ENCODE measurements at regions not wholly inside any gene's neighbourhood (a gene's known extent, or its start where the extent isn't known, plus 50 kb on each side); places are given as distances from the start of the nearest gene placed in this dataset.

DNA sequence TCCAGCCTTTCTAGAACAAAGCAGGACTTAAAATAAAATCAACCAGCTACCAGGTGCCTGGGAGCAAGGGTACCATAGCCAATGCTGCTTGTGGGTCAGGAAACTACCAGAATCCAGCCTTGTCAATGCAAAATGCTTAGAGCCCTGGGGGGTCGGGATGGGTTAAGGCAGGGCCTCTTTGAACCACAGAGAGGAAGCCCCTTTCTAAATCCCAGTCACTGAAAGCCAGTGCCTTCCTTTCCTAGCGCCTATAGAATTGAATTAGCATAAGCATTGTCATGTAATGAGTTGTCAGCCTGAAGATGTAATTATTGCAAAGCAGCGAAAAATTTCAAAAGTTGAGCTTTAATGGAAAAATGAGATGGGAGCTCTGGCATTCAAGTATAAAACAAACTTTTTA lies 176.6 kb upstream of the DAB1 start:
- no peak for TF ChIP-seq ZBTB1 (CRISPR knock-in tag; IDR thresholded peaks at IDR 0.05; ENCODE audit: borderline replicate concordance, low read depth)
- TF ChIP-seq, protein P1, sequence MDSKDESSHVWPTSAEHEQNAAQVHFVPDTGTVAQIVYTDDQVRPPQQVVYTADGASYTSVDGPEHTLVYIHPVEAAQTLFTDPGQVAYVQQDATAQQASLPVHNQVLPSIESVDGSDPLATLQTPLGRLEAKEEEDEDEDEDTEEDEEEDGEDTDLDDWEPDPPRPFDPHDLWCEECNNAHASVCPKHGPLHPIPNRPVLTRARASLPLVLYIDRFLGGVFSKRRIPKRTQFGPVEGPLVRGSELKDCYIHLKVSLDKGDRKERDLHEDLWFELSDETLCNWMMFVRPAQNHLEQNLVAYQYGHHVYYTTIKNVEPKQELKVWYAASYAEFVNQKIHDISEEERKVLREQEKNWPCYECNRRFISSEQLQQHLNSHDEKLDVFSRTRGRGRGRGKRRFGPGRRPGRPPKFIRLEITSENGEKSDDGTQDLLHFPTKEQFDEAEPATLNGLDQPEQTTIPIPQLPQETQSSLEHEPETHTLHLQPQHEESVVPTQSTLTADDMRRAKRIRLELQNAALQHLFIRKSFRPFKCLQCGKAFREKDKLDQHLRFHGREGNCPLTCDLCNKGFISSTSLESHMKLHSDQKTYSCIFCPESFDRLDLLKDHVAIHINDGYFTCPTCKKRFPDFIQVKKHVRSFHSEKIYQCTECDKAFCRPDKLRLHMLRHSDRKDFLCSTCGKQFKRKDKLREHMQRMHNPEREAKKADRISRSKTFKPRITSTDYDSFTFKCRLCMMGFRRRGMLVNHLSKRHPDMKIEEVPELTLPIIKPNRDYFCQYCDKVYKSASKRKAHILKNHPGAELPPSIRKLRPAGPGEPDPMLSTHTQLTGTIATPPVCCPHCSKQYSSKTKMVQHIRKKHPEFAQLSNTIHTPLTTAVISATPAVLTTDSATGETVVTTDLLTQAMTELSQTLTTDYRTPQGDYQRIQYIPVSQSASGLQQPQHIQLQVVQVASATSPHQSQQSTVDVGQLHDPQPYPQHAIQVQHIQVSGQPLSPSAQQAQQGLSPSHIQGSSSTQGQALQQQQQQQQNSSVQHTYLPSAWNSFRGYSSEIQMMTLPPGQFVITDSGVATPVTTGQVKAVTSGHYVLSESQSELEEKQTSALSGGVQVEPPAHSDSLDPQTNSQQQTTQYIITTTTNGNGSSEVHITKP (IDR thresholded peaks at IDR 0.05; ENCODE audit: partially characterized antibody), result no peak
- TF ChIP-seq EP400 (IDR thresholded peaks at IDR 0.05), result no peak
- no peak for TF ChIP-seq YY1 (IDR thresholded peaks at IDR 0.05; ENCODE audit: borderline replicate concordance in 1 of 3, control insufficient read depth in 1 of 3, extremely low read depth in 1 of 3, insufficient read depth in 3 of 3, insufficient read length in 1 of 3, insufficient replicate concordance in 2 of 3, low read depth in 1 of 3, low read length in 2 of 3)
- TF ChIP-seq, protein P2, sequence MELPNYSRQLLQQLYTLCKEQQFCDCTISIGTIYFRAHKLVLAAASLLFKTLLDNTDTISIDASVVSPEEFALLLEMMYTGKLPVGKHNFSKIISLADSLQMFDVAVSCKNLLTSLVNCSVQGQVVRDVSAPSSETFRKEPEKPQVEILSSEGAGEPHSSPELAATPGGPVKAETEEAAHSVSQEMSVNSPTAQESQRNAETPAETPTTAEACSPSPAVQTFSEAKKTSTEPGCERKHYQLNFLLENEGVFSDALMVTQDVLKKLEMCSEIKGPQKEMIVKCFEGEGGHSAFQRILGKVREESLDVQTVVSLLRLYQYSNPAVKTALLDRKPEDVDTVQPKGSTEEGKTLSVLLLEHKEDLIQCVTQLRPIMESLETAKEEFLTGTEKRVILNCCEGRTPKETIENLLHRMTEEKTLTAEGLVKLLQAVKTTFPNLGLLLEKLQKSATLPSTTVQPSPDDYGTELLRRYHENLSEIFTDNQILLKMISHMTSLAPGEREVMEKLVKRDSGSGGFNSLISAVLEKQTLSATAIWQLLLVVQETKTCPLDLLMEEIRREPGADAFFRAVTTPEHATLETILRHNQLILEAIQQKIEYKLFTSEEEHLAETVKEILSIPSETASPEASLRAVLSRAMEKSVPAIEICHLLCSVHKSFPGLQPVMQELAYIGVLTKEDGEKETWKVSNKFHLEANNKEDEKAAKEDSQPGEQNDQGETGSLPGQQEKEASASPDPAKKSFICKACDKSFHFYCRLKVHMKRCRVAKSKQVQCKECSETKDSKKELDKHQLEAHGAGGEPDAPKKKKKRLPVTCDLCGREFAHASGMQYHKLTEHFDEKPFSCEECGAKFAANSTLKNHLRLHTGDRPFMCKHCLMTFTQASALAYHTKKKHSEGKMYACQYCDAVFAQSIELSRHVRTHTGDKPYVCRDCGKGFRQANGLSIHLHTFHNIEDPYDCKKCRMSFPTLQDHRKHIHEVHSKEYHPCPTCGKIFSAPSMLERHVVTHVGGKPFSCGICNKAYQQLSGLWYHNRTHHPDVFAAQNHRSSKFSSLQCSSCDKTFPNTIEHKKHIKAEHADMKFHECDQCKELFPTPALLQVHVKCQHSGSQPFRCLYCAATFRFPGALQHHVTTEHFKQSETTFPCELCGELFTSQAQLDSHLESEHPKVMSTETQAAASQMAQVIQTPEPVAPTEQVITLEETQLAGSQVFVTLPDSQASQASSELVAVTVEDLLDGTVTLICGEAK (IDR thresholded peaks at IDR 0.05), result no peak
- TF ChIP-seq, protein P2 (CRISPR knock-in tag; IDR thresholded peaks at IDR 0.05), result no peak
- TF ChIP-seq, protein P3, sequence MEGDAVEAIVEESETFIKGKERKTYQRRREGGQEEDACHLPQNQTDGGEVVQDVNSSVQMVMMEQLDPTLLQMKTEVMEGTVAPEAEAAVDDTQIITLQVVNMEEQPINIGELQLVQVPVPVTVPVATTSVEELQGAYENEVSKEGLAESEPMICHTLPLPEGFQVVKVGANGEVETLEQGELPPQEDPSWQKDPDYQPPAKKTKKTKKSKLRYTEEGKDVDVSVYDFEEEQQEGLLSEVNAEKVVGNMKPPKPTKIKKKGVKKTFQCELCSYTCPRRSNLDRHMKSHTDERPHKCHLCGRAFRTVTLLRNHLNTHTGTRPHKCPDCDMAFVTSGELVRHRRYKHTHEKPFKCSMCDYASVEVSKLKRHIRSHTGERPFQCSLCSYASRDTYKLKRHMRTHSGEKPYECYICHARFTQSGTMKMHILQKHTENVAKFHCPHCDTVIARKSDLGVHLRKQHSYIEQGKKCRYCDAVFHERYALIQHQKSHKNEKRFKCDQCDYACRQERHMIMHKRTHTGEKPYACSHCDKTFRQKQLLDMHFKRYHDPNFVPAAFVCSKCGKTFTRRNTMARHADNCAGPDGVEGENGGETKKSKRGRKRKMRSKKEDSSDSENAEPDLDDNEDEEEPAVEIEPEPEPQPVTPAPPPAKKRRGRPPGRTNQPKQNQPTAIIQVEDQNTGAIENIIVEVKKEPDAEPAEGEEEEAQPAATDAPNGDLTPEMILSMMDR (IDR thresholded peaks at IDR 0.05 in 2 of 3, conservative IDR thresholded peaks at IDR 0.05 in 1 of 3; ENCODE audit: insufficient read depth in 2 of 3, low read depth in 1 of 3, low read length in 3 of 3), result no peak
- TF ChIP-seq BHLHE40 (IDR thresholded peaks at IDR 0.05; ENCODE audit: low read length), result no peak
- no peak for TF ChIP-seq EZH2 (IDR thresholded peaks at IDR 0.05; ENCODE audit: borderline replicate concordance, low read depth, low read length)

Measured in K562 (cell line).